KMS-11 (cell line): ENCODE measurements at regions not wholly inside any gene's neighbourhood (a gene's known extent, or its start where the extent isn't known, plus 50 kb on each side); places are given as distances from the start of the nearest gene placed in this dataset.

Experiments
- H2AFZ ChIP-seq: fragments of 200-600 bp; sonication (generic); 2 replicates; pipeline ENCODE4 v1.6.1; 2016; ENCODE audit warnings: antibody characterized with exemption, mixed run types, low read depth
- H3K27ac ChIP-seq: fragments of 200-600 bp; sonication (generic); 2 replicates; pipeline ENCODE4 v1.6.1; 2016; ENCODE audit warnings: mild to moderate bottlenecking, mixed run types
- H3K27me3 ChIP-seq: fragments of 200-600 bp; sonication (generic); 2 replicates; pipeline ENCODE4 v1.6.1; 2017; ENCODE audit warnings: mild to moderate bottlenecking, low read depth, mixed run types, moderate library complexity; ENCODE audit not compliant: insufficient read depth
- H3K36me3 ChIP-seq: fragments of 200-600 bp; sonication (generic); 2 replicates; pipeline ENCODE4 v1.6.1; 2017; ENCODE audit warnings: mild to moderate bottlenecking, mixed run types; ENCODE audit not compliant: insufficient read depth
- H3K4me1 ChIP-seq: fragments of 200-600 bp; sonication (generic); 2 replicates; pipeline ENCODE4 v1.6.1; 2016; ENCODE audit warnings: mild to moderate bottlenecking, low read depth, mixed run types; ENCODE audit not compliant: poor library complexity, severe bottlenecking
- H3K4me2 ChIP-seq: fragments of 200-600 bp; sonication (generic); 2 replicates; pipeline ENCODE4 v1.7.0; 2016; ENCODE audit warnings: mild to moderate bottlenecking, mixed run types
- H3K4me3 ChIP-seq: fragments of 200-600 bp; sonication (generic); IDR thresholded peaks from 2 replicates; pipeline ENCODE4 v1.6.1; 2017; ENCODE audit warnings: low read depth, low read length, mixed read lengths; ENCODE audit not compliant: insufficient read depth
- H3K79me2 ChIP-seq: fragments of 200-600 bp; sonication (generic); 2 replicates; pipeline ENCODE4 v1.6.1; 2016; ENCODE audit warnings: low read depth, mixed run types; ENCODE audit not compliant: insufficient read depth
- H3K9ac ChIP-seq: fragments of 200-600 bp; sonication (generic); 2 replicates; pipeline ENCODE4 v1.6.1; 2016; ENCODE audit warnings: mild to moderate bottlenecking, mixed run types
- H4K20me1 ChIP-seq: fragments of 200-600 bp; sonication (generic); 2 replicates; pipeline ENCODE4 v1.6.1; 2016; ENCODE audit warnings: mild to moderate bottlenecking, mixed run types; ENCODE audit not compliant: insufficient read depth
- CTCF ChIP-seq: fragments of 200-600 bp; sonication (generic); conservative IDR thresholded peaks from 2 replicates; pipeline ENCODE4 v1.6.1; 2017; ENCODE audit warnings: low read depth, mild to moderate bottlenecking, antibody characterized with exemption, low read length, moderate library complexity, mixed read lengths

GRCh38 chr6:50591135-50591534, 122.2 kb upstream of the TFAP2D start:
- H3K4me3 ChIP-seq = no peak overlapping the region
- H3K4me2 ChIP-seq = no peak overlapping the region
- H3K79me2 ChIP-seq = no peaks in the 10 kb centered on the region
- no peaks in the 10 kb centered on the region for H3K4me1 ChIP-seq
- no peak overlapping the region for H3K9ac ChIP-seq
- H4K20me1 ChIP-seq = no peaks in the 10 kb centered on the region
- no peak for TF ChIP-seq CTCF
- no peak overlapping the region for H2AFZ ChIP-seq
- H3K27me3 ChIP-seq = no peaks in the 10 kb centered on the region
- no peak overlapping the region for H3K27ac ChIP-seq
- no peaks in the 10 kb centered on the region for H3K36me3 ChIP-seq

DNA sequence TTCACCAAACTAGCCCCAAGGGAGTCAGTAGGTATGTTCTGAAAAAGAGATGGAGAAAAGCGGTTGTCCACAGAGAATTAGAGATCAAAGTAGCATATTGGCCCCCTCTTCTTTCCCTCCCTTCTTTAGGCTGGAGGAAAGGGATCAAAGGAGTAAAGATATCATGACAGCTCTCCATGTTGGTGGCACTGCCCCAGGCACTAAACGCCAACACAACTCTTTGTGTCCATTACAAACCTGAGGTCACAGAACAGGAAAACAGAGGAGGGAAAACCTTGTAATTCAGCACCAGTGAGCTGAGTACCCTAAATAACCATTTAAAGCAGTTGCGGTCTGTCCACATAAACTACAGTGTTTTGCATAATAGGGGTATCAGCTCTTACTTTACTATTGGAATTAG, 113.0 kb upstream of the TFAP2D start:
- no peaks in the 10 kb centered on the region for H3K27me3 ChIP-seq
- H3K4me1 ChIP-seq = no peaks in the 10 kb centered on the region
- no peaks in the 10 kb centered on the region for H3K79me2 ChIP-seq
- H2AFZ ChIP-seq = no peak overlapping the region
- H4K20me1 ChIP-seq = no peaks in the 10 kb centered on the region
- no peak overlapping the region for H3K4me3 ChIP-seq
- no peak overlapping the region for H3K9ac ChIP-seq
- no peak overlapping the region for H3K4me2 ChIP-seq
- H3K27ac ChIP-seq = no peak overlapping the region
- TF ChIP-seq CTCF = no peak
- no peaks in the 10 kb centered on the region for H3K36me3 ChIP-seq

- Histone ChIP-seq H3K4me3 (no peak overlapping the region), H3K36me3 (no peaks in the 10 kb centered on the region), H3K27me3 (no peaks in the 10 kb centered on the region), H3K79me2 (no peaks in the 10 kb centered on the region), H3K27ac (no peak overlapping the region), H4K20me1 (no peaks in the 10 kb centered on the region), H2AFZ (no peak overlapping the region), H3K4me1 (no peaks in the 10 kb centered on the region), H3K4me2 (no peak overlapping the region), H3K9ac (no peak overlapping the region)
- peak; percentile 77 for TF ChIP-seq CTCF
These were observed 111.0 kb upstream of the TFAP2D start for GRCh38 chr6:50602292-50602691.

- no peaks in the 10 kb centered on the region for H3K27me3 ChIP-seq
- H3K27ac ChIP-seq = no peak overlapping the region
- H2AFZ ChIP-seq = no peak overlapping the region
- H3K4me3 ChIP-seq = no peak overlapping the region
- TF ChIP-seq CTCF = no peak
- H3K4me2 ChIP-seq = no peak overlapping the region
- no peaks in the 10 kb centered on the region for H4K20me1 ChIP-seq
- H3K4me1 ChIP-seq = no peaks in the 10 kb centered on the region
- H3K79me2 ChIP-seq = no peaks in the 10 kb centered on the region
- H3K9ac ChIP-seq = no peak overlapping the region
- no peaks in the 10 kb centered on the region for H3K36me3 ChIP-seq
These were observed 104.9 kb upstream of the TFAP2D start for GRCh38 chr6:50608421-50608820.

- Histone ChIP-seq H2AFZ (no peak overlapping the region), H3K27ac (no peak overlapping the region), H3K36me3 (no peaks in the 10 kb centered on the region)
These were observed 102.8 kb upstream of the TFAP2D start for GRCh38 chr6:50610562-50610961.

More at GRCh38 chr6:50610562-50610961, 102.8 kb upstream of the TFAP2D start:
- Histone ChIP-seq H4K20me1 (no peaks in the 10 kb centered on the region), H3K4me3 (no peak overlapping the region), H3K4me2 (no peak overlapping the region), H3K9ac (no peak overlapping the region), H3K27me3 (no peaks in the 10 kb centered on the region), H3K4me1 (no peaks in the 10 kb centered on the region), H3K79me2 (no peaks in the 10 kb centered on the region)
- TF ChIP-seq CTCF = peak; percentile 28
